ENCODE measurements at regions not wholly inside any gene's neighbourhood (a gene's known extent, or its start where the extent isn't known, plus 50 kb on each side); places are given as distances from the start of the nearest gene placed in this dataset.

GRCh38 chr12:47558625-47559345 is 147.0 kb downstream of the RPAP3 start:
- H3K36me3 ChIP-seq (ENCODE audit: control insufficient read depth in 4 of 4, insufficient read depth in 4 of 4, low read length in 3 of 4), result no peaks in the 10 kb centered on the region
- H3K4me1 ChIP-seq (ENCODE audit: control extremely low read depth in 1 of 4, control insufficient read depth in 4 of 4, insufficient read depth in 4 of 4, low read length in 3 of 4), result no peaks in the 10 kb centered on the region
- no peaks in the 10 kb centered on the region for H3K27me3 ChIP-seq (replicated peaks in 2 of 5; ENCODE audit: control insufficient read depth in 4 of 5, insufficient read depth in 5 of 5, low read length in 4 of 5)
- CTCF ChIA-PET, result interaction anchor here (0.6 kb wide), 1 partner anchor 457 kb away, joined by 3 read pairs; no protein-coding TSS in a partner anchor
- H3K4me3 ChIP-seq (ENCODE audit: control insufficient read depth in 1 of 7, extremely low read depth in 1 of 7, insufficient read depth in 4 of 7, low read depth in 2 of 7, low read length in 6 of 7), result no peak overlapping the region
- no peak for DNase-seq
- H3K27ac ChIP-seq (ENCODE audit: insufficient read depth in 1 of 2, low read depth in 1 of 2, low read length in 2 of 2, poor library complexity in 1 of 2, severe bottlenecking in 2 of 2), result no peak overlapping the region
- peaks cover 0 to 2% (median 0%) of the 10 kb centered on the region in 5 experiments for H3K9me3 ChIP-seq (ENCODE audit: control extremely low read depth in 1 of 5, control insufficient read depth in 4 of 5, insufficient read depth in 2 of 5, low read depth in 1 of 5, low read length in 4 of 5)
- POLR2A ChIA-PET, result no interaction called here
- WGBS (ENCODE audit: insufficient coverage), result 100% methylated on average over 2 of the region's 5 CpGs

- no peaks in the 10 kb centered on the region for H3K4me1 ChIP-seq (ENCODE audit: control extremely low read depth in 1 of 4, control insufficient read depth in 4 of 4, insufficient read depth in 4 of 4, low read length in 3 of 4)
- H3K27me3 ChIP-seq (replicated peaks in 2 of 5; ENCODE audit: control insufficient read depth in 4 of 5, insufficient read depth in 5 of 5, low read length in 4 of 5), result no peaks in the 10 kb centered on the region
- DNase-seq, result no peak
- WGBS (ENCODE audit: insufficient coverage), result 96% methylated on average over 5 of the region's 5 CpGs
- ChIA-PET CTCF (no interaction called here), POLR2A (no interaction called here)
- H3K9me3 ChIP-seq (ENCODE audit: control extremely low read depth in 1 of 5, control insufficient read depth in 4 of 5, insufficient read depth in 2 of 5, low read depth in 1 of 5, low read length in 4 of 5), result peaks cover 0 to 13% (median 5%) of the 10 kb centered on the region in 5 experiments
- no peak overlapping the region for H3K27ac ChIP-seq (ENCODE audit: insufficient read depth in 1 of 2, low read depth in 1 of 2, low read length in 2 of 2, poor library complexity in 1 of 2, severe bottlenecking in 2 of 2)
- no peak overlapping the region for H3K4me3 ChIP-seq (ENCODE audit: control insufficient read depth in 1 of 7, extremely low read depth in 1 of 7, insufficient read depth in 4 of 7, low read depth in 2 of 7, low read length in 6 of 7)
- no peaks in the 10 kb centered on the region for H3K36me3 ChIP-seq (ENCODE audit: control insufficient read depth in 4 of 4, insufficient read depth in 4 of 4, low read length in 3 of 4)
These were observed 148.4 kb downstream of the RPAP3 start for GRCh38 chr12:47557386-47557785.

DNA sequence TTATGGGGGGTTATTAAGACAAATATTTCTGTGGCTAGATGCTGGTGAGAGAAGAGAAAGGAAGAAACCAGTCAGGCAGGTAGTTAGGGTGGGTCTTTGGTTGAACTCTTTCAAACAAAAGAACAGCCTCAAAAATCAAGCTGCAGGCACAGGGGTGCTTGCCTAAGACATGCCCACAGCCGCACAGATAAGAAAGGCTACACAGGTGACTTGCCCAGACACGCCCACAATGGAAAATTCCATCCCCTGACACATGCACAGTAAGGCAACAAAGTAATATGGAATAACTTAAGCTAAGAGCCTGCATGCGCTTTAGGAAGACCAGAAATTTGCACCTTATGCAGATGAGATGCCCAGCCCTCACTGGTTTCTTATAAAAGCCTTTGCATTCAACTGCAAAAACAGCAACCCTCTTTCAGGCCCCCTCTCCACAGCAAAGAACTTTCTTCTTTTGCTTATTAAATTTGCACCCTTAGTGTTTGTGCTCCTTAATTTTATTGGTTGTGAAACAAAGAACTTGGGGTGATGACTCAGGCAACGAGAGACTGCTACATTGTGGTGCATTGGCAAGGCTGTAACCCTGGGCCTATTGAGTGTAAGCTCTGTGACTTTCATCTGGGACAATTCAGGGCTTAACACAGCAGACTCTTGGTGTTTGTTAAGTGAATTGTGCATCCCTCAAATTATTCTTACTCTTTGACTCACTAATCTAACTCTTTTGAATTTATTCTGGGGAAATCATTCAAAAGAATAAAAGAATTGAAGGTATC is 149.4 kb downstream of the RPAP3 start:
- ChIA-PET POLR2A (no interaction called here), CTCF (interaction anchor here (1.2 kb wide), 1 partner anchor 25 kb away, joined by 3 read pairs; no protein-coding TSS in a partner anchor)
- Histone ChIP-seq H3K9me3 (ENCODE audit: control extremely low read depth in 1 of 5, control insufficient read depth in 4 of 5, insufficient read depth in 2 of 5, low read depth in 1 of 5, low read length in 4 of 5) (peaks cover 0 to 15% (median 5%) of the 10 kb centered on the region in 5 experiments), H3K36me3 (ENCODE audit: control insufficient read depth in 4 of 4, insufficient read depth in 4 of 4, low read length in 3 of 4) (no peaks in the 10 kb centered on the region), H3K27ac (ENCODE audit: insufficient read depth in 1 of 2, low read depth in 1 of 2, low read length in 2 of 2, poor library complexity in 1 of 2, severe bottlenecking in 2 of 2) (no peak overlapping the region), H3K4me3 (ENCODE audit: control insufficient read depth in 1 of 7, extremely low read depth in 1 of 7, insufficient read depth in 4 of 7, low read depth in 2 of 7, low read length in 6 of 7) (no peak overlapping the region), H3K27me3 (replicated peaks in 2 of 5; ENCODE audit: control insufficient read depth in 4 of 5, insufficient read depth in 5 of 5, low read length in 4 of 5) (no peaks in the 10 kb centered on the region), H3K4me1 (ENCODE audit: control extremely low read depth in 1 of 4, control insufficient read depth in 4 of 4, insufficient read depth in 4 of 4, low read length in 3 of 4) (no peaks in the 10 kb centered on the region)
- WGBS (ENCODE audit: insufficient coverage), result 100% methylated on average over 3 of the region's 4 CpGs
- DNase-seq, result no peak

- POLR2A ChIA-PET, result no interaction called here
- WGBS (ENCODE audit: insufficient coverage), result no CpG with 5 or more reads among the region's 3 CpGs
- no peaks in the 10 kb centered on the region for H3K4me1 ChIP-seq (ENCODE audit: control extremely low read depth in 1 of 4, control insufficient read depth in 4 of 4, insufficient read depth in 4 of 4, low read length in 3 of 4)
These were observed 151.7 kb downstream of the RPAP3 start for GRCh38 chr12:47554046-47554653.

DNA sequence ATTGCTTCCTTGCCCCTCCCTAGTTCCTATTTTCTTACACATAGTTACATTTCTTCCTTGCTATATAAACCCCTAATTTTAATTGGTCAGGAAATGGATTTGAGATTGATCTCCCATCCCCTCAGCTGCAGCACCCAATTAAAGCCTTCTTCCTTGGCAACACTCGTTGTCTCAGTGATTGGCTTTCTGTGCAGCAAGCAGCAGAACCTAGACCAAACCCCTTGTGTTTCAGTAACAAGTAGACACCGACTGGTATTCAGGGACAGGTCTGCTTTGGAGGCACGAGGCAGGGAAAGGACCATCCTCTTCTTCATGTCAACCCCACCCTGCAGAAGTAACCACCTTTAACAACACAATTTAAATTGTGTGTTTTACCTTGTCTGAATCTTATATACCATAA is 152.6 kb downstream of the RPAP3 start:
- no peaks in the 10 kb centered on the region for H3K4me1 ChIP-seq (ENCODE audit: control extremely low read depth in 1 of 4, control insufficient read depth in 4 of 4, insufficient read depth in 4 of 4, low read length in 3 of 4)
- H3K36me3 ChIP-seq (ENCODE audit: control insufficient read depth in 4 of 4, insufficient read depth in 4 of 4, low read length in 3 of 4), result no peaks in the 10 kb centered on the region
- 89% methylated on average over 3 of the region's 3 CpGs for WGBS (ENCODE audit: insufficient coverage)
- H3K27me3 ChIP-seq (replicated peaks in 2 of 5; ENCODE audit: control insufficient read depth in 4 of 5, insufficient read depth in 5 of 5, low read length in 4 of 5), result no peaks in the 10 kb centered on the region
- H3K9me3 ChIP-seq (ENCODE audit: control extremely low read depth in 1 of 5, control insufficient read depth in 4 of 5, insufficient read depth in 2 of 5, low read depth in 1 of 5, low read length in 4 of 5), result peaks cover 0 to 15% (median 5%) of the 10 kb centered on the region in 5 experiments
- CTCF ChIA-PET, result no interaction called here
- POLR2A ChIA-PET, result no interaction called here
- DNase-seq, result no peak
- no peak overlapping the region for H3K27ac ChIP-seq (ENCODE audit: insufficient read depth in 1 of 2, low read depth in 1 of 2, low read length in 2 of 2, poor library complexity in 1 of 2, severe bottlenecking in 2 of 2)
- no peak overlapping the region for H3K4me3 ChIP-seq (ENCODE audit: control insufficient read depth in 1 of 7, extremely low read depth in 1 of 7, insufficient read depth in 4 of 7, low read depth in 2 of 7, low read length in 6 of 7)

More at GRCh38 chr12:47554046-47554653, 151.7 kb downstream of the RPAP3 start:
- Histone ChIP-seq H3K27me3 (replicated peaks in 2 of 5; ENCODE audit: control insufficient read depth in 4 of 5, insufficient read depth in 5 of 5, low read length in 4 of 5) (no peaks in the 10 kb centered on the region), H3K36me3 (ENCODE audit: control insufficient read depth in 4 of 4, insufficient read depth in 4 of 4, low read length in 3 of 4) (no peaks in the 10 kb centered on the region), H3K9me3 (ENCODE audit: control extremely low read depth in 1 of 5, control insufficient read depth in 4 of 5, insufficient read depth in 2 of 5, low read depth in 1 of 5, low read length in 4 of 5) (peaks cover 0 to 15% (median 5%) of the 10 kb centered on the region in 5 experiments), H3K4me3 (ENCODE audit: control insufficient read depth in 1 of 7, extremely low read depth in 1 of 7, insufficient read depth in 4 of 7, low read depth in 2 of 7, low read length in 6 of 7) (no peak overlapping the region), H3K27ac (ENCODE audit: insufficient read depth in 1 of 2, low read depth in 1 of 2, low read length in 2 of 2, poor library complexity in 1 of 2, severe bottlenecking in 2 of 2) (no peak overlapping the region)
- CTCF ChIA-PET, result no interaction called here
- DNase-seq, result no peak

GRCh38 chr12:47551426-47551851 is 154.4 kb downstream of the RPAP3 start:
- H3K4me1 ChIP-seq (ENCODE audit: control extremely low read depth in 1 of 4, control insufficient read depth in 4 of 4, insufficient read depth in 4 of 4, low read length in 3 of 4), result no peaks in the 10 kb centered on the region
- WGBS (ENCODE audit: insufficient coverage), result 97% methylated on average over 3 of the region's 3 CpGs
- H3K4me3 ChIP-seq (ENCODE audit: control insufficient read depth in 1 of 7, extremely low read depth in 1 of 7, insufficient read depth in 4 of 7, low read depth in 2 of 7, low read length in 6 of 7), result no peak overlapping the region
- peaks cover 0 to 15% (median 5%) of the 10 kb centered on the region in 5 experiments for H3K9me3 ChIP-seq (ENCODE audit: control extremely low read depth in 1 of 5, control insufficient read depth in 4 of 5, insufficient read depth in 2 of 5, low read depth in 1 of 5, low read length in 4 of 5)
- ChIA-PET POLR2A (no interaction called here), CTCF (no interaction called here)
- no peaks in the 10 kb centered on the region for H3K27me3 ChIP-seq (replicated peaks in 2 of 5; ENCODE audit: control insufficient read depth in 4 of 5, insufficient read depth in 5 of 5, low read length in 4 of 5)
- DNase-seq, result no peak
- H3K27ac ChIP-seq (ENCODE audit: insufficient read depth in 1 of 2, low read depth in 1 of 2, low read length in 2 of 2, poor library complexity in 1 of 2, severe bottlenecking in 2 of 2), result no peak overlapping the region
- H3K36me3 ChIP-seq (ENCODE audit: control insufficient read depth in 4 of 4, insufficient read depth in 4 of 4, low read length in 3 of 4), result no peaks in the 10 kb centered on the region

DNA sequence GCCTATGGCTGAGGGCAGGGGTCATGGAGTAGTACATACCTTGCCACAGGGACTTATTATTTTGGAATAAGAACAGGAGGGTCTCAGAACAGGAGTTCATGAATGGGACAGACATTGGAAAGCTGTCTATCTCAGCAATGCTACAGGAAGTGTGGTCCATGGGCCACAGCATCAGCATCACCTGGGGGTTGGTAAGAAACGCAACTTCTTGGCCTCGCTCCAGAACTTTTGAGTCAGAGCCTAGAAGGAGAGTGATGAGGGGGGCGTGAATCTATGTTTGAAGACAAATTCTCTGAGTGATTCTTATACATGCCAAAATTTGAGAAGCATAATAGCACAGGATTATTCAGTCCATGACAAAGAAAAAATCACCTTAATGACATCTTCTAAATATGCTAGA is 156.6 kb downstream of the RPAP3 start:
- WGBS (ENCODE audit: insufficient coverage), result 80% methylated on average over 1 of the region's 3 CpGs
- H3K4me1 ChIP-seq (ENCODE audit: control extremely low read depth in 1 of 4, control insufficient read depth in 4 of 4, insufficient read depth in 4 of 4, low read length in 3 of 4), result no peaks in the 10 kb centered on the region
- H3K4me3 ChIP-seq (ENCODE audit: control insufficient read depth in 1 of 7, extremely low read depth in 1 of 7, insufficient read depth in 4 of 7, low read depth in 2 of 7, low read length in 6 of 7), result no peak overlapping the region
- no peak overlapping the region for H3K27ac ChIP-seq (ENCODE audit: insufficient read depth in 1 of 2, low read depth in 1 of 2, low read length in 2 of 2, poor library complexity in 1 of 2, severe bottlenecking in 2 of 2)
- no peaks in the 10 kb centered on the region for H3K36me3 ChIP-seq (ENCODE audit: control insufficient read depth in 4 of 4, insufficient read depth in 4 of 4, low read length in 3 of 4)
- H3K27me3 ChIP-seq (replicated peaks in 2 of 5; ENCODE audit: control insufficient read depth in 4 of 5, insufficient read depth in 5 of 5, low read length in 4 of 5), result no peaks in the 10 kb centered on the region
- ChIA-PET CTCF (no interaction called here), POLR2A (no interaction called here)
- DNase-seq, result no peak
- peaks cover 0 to 15% (median 5%) of the 10 kb centered on the region in 5 experiments for H3K9me3 ChIP-seq (ENCODE audit: control extremely low read depth in 1 of 5, control insufficient read depth in 4 of 5, insufficient read depth in 2 of 5, low read depth in 1 of 5, low read length in 4 of 5)

Measured in common myeloid progenitor, CD34-positive (primary cell).